NOMO-1 treated with dmso at 0.1 percent for 144 hours (cell line): ENCODE measurements at regions not wholly inside any gene's neighbourhood (a gene's known extent, or its start where the extent isn't known, plus 50 kb on each side); places are given as distances from the start of the nearest gene placed in this dataset.

ENCODE experiments used
- DNase-seq: peaks from one replicate; lab custom pipeline; 2025; ENCODE audit not compliant: unreplicated experiment; lab: John Stamatoyannopoulos, UW

GRCh38 chr6:40803897-40804702 lies 216.9 kb upstream of the LRFN2 start:
- DNase-seq: no peak

GRCh38 chr6:40802481-40802880 lies 215.3 kb upstream of the LRFN2 start:
- DNase-seq: no peak

DNA sequence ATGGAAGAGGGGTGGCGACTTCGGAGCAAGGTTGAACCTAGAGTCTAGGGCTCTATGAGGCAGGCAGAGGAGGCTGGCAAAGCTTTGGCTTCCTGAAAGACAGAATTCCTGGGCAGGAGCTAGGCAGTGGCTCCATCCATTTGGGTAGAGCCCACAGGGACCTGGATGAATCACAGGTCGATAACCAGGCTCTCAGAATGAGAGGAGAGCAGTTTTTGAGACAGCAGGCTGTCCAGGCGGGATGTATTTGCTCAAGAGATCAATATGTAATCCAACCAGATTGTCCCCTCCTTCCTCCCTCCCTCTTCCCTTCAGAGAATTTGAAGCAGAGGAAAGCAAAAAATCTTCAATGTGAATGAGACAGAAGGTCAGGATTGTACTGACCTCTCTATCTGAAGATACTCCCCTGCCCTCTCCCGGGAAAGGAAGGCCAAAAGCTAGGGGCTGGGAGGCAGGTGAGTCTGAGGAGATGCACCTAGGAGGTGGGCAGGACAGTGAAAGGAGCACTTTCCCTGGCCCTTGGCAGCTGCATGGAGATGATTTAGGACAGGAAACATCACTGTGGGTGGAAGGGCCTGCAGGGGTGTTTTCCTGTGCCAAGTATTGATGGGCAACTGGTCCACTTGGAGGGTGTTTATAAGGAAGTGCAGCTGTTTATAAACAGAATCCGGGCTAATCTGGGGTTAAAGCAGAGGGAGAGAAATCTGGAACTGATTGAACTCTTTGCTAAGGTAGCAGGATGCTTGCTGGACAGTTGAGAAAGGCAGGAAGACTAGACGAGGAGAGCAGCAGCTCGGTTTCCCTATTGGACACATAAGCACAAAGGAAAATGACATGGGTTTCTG lies 212.4 kb upstream of the LRFN2 start:
- DNase-seq: no peak

DNA sequence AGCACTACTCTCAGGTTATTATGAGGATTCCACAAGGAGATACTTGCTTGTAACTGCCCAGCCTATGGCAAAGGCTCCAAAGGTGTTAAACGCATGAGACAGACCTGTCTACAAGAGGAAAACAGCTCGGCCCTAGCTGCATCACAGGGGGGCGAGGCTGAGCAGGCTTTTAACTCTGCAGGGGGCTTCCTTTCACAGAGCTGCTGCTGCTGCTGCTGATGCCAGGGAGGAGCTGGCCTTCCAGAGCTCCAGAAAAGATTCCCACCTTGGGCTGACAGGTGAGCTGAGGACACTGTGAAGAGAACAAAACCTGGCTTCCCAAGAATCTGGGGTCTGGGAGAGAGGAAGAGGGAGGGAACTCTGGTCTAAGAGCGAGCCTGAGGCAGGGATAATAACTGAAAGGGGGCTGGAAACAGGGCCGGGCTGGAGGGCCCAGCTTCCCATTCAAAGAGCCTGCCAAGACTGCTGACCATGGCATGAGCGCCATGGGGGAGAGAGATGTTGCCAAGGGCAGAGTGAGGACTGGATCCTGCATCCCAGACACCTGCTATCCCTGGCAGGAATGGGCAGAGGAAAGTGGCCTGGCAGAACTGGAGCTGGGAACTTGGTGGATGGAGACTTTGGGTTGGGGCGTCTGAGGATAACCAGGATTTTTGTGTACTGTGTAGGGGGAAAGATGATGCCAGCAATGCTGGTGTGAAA lies 211.1 kb upstream of the LRFN2 start:
- DNase-seq: no peak

- DNase-seq: no peak
These were observed 209.4 kb upstream of the LRFN2 start for GRCh38 chr6:40796260-40797221.

- DNase-seq: no peak
These were observed 207.4 kb upstream of the LRFN2 start for GRCh38 chr6:40794586-40794985.

GRCh38 chr6:40792183-40792582 lies 205.0 kb upstream of the LRFN2 start:
- DNase-seq: no peak

GRCh38 chr6:40791004-40791403 lies 203.8 kb upstream of the LRFN2 start:
- DNase-seq: no peak

GRCh38 chr6:40788661-40789655 lies 201.8 kb upstream of the LRFN2 start:
- DNase-seq: no peak

DNA sequence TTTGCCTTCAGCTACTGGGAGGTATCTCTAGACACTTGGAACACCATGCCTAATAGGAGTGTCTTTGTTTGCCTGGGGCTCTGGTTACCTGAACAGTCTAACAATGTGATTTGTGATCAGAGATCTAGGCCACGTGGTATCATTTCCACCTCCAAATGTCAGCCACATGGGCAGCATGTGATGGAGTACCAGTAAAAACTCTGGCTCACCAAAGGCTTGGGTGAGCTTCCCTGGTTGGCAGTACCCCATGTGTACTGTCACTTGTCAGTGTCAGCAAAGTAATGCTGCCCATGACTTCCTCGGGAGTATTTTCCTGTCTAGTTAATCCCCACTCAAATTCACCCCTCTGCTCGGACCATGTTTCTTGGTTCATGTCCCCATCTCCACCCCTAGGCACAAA lies 195.2 kb upstream of the LRFN2 start:
- DNase-seq: no peak

DNA sequence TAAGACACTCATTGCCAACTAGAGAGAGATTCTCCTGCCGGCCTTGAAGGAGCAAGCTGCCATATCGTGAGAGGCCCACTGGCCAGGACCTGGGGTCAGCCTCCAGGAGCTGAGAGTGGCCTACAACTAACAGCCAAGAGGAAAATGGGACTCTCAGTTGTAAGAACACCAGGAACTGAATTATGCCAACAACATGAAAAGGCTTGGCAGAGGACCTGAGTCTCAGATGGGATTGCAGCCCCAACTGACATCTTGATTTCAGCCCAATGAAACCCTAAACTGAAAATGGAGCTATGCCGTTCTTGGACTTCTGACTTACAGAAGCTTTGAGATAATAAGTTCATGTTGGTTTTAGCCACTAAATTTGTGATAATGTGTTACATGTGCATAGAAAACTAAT lies 193.5 kb upstream of the LRFN2 start:
- DNase-seq: no peak

- DNase-seq: no peak
These were observed 192.2 kb upstream of the LRFN2 start for GRCh38 chr6:40779409-40779808.

- DNase-seq: no peak
These were observed 191.8 kb upstream of the LRFN2 start for GRCh38 chr6:40778918-40779317.

- DNase-seq: no peak
These were observed 191.0 kb upstream of the LRFN2 start for GRCh38 chr6:40778196-40778595.

DNA sequence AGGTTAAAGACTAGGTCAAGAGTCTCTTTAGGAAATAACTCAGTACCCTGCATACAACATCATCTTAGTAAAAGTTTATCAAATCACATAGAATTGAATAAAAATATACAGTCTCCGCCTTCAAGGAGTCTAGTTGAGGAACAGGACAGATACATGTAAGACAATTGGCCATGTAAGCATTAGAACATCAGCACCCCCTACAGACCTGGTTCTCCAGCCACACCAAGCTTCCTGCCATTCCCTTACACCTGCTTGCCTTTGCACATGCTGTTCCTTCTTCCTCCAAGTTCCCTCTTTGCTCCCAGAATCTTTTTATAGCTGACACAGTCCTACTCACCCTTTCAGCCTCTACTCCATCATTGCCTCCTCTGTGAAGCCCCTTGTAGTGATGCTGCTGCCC lies 187.8 kb upstream of the LRFN2 start:
- no peak for DNase-seq

GRCh38 chr6:40770794-40771193 lies 183.6 kb upstream of the LRFN2 start:
- no peak for DNase-seq

DNA sequence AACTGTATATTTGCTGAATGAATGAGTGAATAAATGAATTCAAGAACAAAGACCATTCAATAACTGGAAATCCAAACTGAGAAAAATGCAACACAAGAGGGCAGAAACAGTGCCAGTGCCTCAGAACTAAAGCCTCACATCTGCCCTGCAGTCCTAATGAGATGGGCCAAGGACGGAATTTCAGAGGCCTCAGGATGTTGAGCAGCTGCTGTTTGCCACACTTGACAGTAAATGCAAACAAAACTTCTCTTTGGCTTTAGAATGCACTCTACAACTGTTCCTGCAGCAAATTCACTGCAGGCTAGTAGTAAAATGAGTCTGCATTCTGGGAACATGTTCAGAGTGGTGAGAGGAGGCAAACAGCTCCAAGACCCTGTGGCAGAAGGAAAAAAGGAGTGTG lies 177.6 kb upstream of the LRFN2 start:
- DNase-seq: no peak

GRCh38 chr6:40762981-40763380 lies 175.8 kb upstream of the LRFN2 start:
- no peak for DNase-seq

GRCh38 chr6:40760887-40761286 lies 173.7 kb upstream of the LRFN2 start:
- no peak for DNase-seq
